HG03097 (cell line): ENCODE measurements at regions not wholly inside any gene's neighbourhood (a gene's known extent, or its start where the extent isn't known, plus 50 kb on each side); places are given as distances from the start of the nearest gene placed in this dataset.
"Not testable (repeated sequence)": the region's sequence is repeated elsewhere in the genome, so short reads cannot be mapped to it uniquely, and the experiment has no call there.

Experiments used
- ATAC-seq: cut with Tn5 transposase; IDR thresholded peaks from one replicate; pipeline ENCODE4 v1.9.1; 2021; ENCODE audit not compliant: unreplicated experiment, low FRiP score

DNA sequence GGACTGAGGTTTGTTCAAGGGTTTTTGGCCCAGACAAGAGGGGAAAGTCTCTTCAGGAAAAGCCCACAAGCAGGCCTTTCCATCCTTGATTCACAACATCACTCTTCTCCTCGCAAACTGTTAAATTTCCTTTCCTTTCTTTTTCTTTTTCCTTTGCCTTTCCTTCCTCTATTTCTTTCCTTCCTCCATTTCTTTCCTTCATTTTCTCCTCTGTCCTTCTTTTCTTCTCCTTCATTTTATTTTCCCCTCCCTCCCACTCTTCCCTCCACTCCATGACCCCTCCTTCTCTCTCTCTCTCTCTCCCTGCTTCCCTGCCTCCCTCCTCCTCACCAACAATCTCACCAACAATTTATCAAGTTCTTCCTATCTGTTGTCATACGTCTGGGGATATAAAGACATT, 89.1 kb downstream of the FAM72B start:
- ATAC-seq, result not testable (repeated sequence)

DNA sequence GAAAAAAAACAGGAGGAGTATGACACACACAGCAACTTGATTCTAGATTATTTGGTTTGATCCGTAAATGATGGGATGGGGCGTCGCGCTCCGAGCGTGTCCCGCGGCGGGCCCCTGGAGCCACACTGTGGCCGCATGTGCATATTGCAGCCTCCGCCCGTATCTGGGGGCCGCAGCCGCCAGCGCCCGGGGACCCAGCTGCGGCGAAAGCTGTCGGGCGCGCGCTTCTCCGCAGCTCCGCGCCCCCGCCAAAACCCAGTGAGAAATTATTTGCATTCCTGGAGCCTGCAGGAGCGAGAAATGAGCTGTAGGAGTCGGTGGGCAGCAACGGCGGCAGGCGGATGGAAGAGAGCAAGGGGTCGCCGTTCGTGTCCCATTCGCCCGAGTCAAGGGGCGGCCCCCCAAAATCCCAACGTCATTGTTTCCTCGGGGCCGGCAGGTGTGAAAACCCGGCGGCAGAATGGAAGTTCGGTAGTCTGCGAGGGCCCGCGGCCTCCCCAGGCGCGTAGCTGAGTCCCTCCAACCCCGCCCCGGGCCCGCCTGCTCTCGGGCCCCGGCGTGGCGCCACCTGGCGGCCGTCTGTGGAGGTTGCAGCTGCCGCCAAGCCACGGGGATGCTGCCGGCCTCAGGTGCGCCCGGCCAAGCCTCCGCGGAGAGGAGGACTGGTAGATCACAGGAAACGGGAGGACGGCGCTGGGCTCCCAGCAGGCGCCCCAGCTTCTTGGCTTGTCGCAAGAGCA, 86.8 kb downstream of the FAM72B start:
- peak; percentile 94 for ATAC-seq

DNA sequence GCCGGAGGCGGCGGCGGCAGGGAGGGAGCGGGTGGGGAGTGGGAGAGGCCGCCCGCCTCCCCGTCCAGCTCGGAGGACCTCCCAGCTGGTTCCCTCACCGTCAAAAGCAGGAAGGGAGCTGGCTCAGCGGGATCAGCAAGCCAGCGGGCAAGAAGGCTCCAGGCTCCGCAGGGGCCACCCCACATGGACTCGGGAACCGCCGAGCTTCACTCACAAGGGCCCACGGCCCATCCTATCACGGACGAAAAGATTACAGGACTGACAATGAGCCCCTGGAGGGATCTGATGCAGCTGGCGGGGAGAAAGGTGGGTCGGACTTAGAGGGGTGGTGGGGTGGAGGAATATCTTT, 86.3 kb downstream of the FAM72B start:
- not testable (repeated sequence) for ATAC-seq

DNA sequence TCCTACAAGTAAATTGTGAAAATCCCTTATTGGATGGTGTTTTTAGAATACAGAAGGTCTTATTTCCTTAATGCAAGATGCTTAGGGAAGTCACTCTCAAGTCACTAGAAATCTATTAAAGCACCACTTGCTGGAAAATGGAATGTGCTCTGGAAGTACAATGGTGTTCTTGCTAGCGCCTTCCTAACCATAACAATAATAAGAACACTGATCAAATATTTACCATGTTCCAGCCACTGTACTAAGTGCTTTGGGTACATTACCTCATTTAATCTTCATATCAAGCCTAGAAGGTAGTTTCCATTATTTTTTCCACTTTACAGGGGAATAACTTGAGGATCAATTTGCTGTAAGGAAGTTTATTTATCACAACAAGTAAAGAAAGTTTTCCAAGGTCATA, 75.1 kb downstream of the FAM72B start:
- ATAC-seq, result not testable (repeated sequence)

DNA sequence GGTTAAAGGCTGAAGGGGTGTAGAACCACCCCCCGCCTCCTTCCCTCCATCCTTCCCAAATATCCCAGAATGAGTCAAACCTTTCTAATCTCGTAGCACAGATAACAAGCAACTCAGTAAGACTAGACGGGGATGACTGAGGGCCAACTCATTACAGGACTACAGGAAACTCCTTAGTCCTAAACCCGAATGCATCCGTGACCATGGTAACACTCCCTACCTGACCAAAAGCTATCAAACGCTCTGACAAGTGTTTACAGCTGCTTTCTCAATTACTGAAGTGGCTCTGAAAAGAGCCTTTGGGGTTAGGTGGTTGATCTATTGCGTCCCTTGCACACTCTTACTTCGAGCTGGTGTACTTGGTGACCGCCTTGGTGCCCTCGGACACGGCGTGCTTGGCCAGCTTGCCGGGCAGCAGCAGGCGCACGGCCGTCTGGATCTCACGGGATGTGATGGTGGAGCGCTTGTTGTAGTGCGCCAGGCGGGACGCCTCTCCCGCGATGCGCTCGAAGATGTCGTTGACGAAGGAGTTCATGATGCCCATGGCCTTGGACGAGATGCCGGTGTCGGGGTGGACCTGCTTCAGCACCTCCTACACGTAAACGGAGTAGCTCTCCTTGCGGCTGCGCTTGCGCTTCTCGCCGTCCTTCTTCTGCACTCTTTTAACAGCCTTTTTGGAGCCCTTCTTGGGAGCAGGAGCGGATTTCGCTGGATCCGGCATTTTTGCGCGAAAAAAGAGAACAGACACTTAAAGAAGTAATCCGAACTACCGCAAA, 67.4 kb downstream of the FAM72B start:
- not testable (repeated sequence) for ATAC-seq

DNA sequence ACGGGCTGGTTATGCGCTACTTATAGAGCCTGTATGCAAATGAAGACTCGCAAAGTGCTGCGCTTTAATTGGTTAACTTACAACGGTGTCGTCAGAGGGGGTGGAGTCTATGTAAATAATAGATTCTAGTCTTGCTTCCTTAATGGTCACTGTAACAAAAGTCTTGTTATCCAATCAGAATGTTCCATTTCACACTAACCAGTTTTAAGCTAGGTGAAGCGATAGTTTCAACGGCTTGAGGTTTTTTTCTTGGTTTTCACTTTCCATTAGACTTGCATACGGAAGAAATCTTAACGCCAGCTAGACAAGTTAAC, 66.9 kb downstream of the FAM72B start:
- ATAC-seq, result not testable (repeated sequence)

DNA sequence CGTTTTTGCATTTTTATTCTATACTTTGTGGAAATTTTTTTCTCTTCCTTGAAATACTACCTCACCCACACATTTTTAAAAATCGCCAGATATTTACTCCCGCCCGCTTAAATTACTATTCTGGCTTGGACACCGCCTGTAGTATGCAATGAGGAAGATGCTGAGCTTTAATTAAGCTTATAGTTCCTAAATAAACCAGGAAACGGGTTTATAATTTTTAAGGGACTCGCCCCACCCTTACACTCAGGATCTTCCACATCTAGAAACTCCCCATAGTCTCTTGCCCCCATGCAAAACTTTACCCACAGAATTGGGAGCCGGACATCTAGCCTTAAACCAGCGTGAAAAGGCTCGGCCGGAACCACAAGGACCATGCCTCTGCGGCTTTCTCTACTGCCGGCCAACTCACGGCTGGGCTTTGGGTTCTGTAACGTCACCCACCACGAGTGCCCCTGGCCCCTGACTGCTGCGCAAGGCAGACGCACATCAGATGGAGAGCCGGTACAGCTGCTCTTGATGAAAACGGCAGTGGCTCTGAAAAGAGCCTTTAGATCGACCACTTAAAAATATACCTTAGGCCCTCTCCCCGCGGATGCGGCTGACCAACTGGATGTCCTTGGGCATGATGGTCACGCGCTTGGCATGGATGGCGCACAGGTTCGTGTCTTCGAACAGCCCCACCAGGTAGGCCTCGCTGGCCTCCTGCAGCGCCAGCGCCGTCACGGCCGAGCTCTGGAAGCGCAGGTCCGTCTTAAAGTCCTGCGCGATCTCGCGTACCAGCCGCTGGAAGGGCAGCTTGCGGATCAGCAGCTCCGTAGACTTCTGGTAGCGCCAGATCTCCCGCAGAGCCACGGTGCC, 66.3 kb downstream of the FAM72B start:
- not testable (repeated sequence) for ATAC-seq
